Vagina (tissue), 2 donors: ENCODE measurements at regions not wholly inside any gene's neighbourhood (a gene's known extent, or its start where the extent isn't known, plus 50 kb on each side); places are given as distances from the start of the nearest gene placed in this dataset.

Experiments
- DNase-seq, 2 donors: peaks; one replicate each; pipeline ENCODE4 v3.0.0-alpha.2; 2017; ENCODE audit errors: extremely low spot score in 2 of 2
- H3K27ac ChIP-seq: fragments of 200-600 bp; sonication (generic); one replicate; pipeline ENCODE4 v1.5.1; 2019
- H3K27me3 ChIP-seq: fragments of 200-600 bp; sonication (generic); one replicate; pipeline ENCODE4 v1.5.1; 2019
- H3K36me3 ChIP-seq, 2 donors: fragments of 200-600 bp; sonication (generic); one replicate each; pipeline ENCODE4 v1.5.1; 2017 to 2019
- H3K4me1 ChIP-seq: fragments of 200-600 bp; sonication (generic); one replicate; pipeline ENCODE4 v1.5.1; 2019
- H3K4me3 ChIP-seq, 2 donors: fragments of 200-600 bp; sonication (generic); 1 replicate in 1 of 2; 2 replicates in 1 of 2; pipeline ENCODE4 v1.5.1; 2016 to 2019
- H3K9me3 ChIP-seq: fragments of 200-600 bp; sonication (generic); one replicate; pipeline ENCODE4 v1.5.1; 2019
- POLR2A ChIP-seq, 2 donors: fragments of 450-650 bp; IDR thresholded peaks; one replicate each; pipeline ENCODE4 v1.6.1; 2017; ENCODE audit warnings: antibody characterized with exemption in 2 of 2, mild to moderate bottlenecking in 2 of 2, moderate library complexity in 2 of 2
- POLR2AphosphoS5 ChIP-seq, 2 donors: sonication (generic); formaldehyde crosslinking; IDR thresholded peaks; one replicate each; pipeline ENCODE4 v1.9.0; 2017; ENCODE audit warnings: antibody characterized with exemption in 2 of 2, mild to moderate bottlenecking in 2 of 2, low read depth in 1 of 2; ENCODE audit not compliant: insufficient read depth in 1 of 2
- intact Hi-C: fragments of 100-400 bp; cut with DNase I; formaldehyde crosslinking; loops from one replicate; pipeline ENCODE4 v1.15.1; 2023
- TF ChIP-seq, protein P1 (sequence below), 3 experiments: fragments of 450-650 bp in 2 of 3; fragments of 200-600 bp in 1 of 3; sonication (generic) in 1 of 3; IDR thresholded peaks; one replicate each; pipeline ENCODE4 v1.5.1; 2017 to 2019; ENCODE audit warnings: antibody characterized with exemption in 3 of 3, mild to moderate bottlenecking in 2 of 3, moderate library complexity in 2 of 3

DNA sequence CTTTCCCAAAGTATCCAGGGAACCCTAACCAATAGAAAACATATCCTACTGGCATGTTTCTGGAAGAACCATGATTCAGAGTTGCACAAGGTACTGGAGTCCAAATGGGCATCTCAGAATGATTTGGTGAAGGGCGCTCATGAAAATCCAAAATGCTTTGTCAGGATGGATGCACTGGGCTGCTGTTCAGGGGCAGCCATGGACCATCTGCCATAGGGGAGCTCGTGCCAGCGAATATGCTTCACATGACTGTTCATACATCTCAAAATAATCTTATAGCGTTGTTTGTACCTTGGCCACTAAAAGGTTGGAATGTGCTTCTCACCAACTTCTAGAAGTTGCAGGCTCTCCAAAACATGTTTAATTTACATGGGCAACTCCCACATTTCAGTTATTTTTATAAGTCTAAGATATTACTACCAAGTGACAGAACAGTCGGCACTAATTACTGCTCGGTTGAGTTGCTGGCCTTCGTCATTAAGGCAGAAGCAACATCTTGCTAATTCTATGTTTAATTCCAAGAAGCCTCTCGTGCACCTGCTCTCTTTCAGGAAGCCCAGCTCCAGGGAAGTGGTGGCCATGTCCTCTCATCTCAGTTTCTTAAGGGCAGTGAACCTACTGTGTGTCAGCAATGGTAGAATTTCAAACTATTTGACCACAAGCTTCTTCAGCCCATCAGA lies 1497.7 kb downstream of the TBC1D22A start:
- no peaks in the 10 kb centered on the region for H3K27me3 ChIP-seq
- no peaks in the 10 kb centered on the region for H3K36me3 ChIP-seq
- no peaks in the 10 kb centered on the region for H3K9me3 ChIP-seq
- H3K27ac ChIP-seq = no peak overlapping the region
- TF ChIP-seq, protein P1, sequence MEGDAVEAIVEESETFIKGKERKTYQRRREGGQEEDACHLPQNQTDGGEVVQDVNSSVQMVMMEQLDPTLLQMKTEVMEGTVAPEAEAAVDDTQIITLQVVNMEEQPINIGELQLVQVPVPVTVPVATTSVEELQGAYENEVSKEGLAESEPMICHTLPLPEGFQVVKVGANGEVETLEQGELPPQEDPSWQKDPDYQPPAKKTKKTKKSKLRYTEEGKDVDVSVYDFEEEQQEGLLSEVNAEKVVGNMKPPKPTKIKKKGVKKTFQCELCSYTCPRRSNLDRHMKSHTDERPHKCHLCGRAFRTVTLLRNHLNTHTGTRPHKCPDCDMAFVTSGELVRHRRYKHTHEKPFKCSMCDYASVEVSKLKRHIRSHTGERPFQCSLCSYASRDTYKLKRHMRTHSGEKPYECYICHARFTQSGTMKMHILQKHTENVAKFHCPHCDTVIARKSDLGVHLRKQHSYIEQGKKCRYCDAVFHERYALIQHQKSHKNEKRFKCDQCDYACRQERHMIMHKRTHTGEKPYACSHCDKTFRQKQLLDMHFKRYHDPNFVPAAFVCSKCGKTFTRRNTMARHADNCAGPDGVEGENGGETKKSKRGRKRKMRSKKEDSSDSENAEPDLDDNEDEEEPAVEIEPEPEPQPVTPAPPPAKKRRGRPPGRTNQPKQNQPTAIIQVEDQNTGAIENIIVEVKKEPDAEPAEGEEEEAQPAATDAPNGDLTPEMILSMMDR (IDR thresholded peaks at IDR 0.05) = no peak
- intact Hi-C loops = no loop called here
- no peak overlapping the region for H3K4me3 ChIP-seq
- DNase-seq = no peak
- H3K4me1 ChIP-seq = peaks cover 7% of the 10 kb centered on the region

DNA sequence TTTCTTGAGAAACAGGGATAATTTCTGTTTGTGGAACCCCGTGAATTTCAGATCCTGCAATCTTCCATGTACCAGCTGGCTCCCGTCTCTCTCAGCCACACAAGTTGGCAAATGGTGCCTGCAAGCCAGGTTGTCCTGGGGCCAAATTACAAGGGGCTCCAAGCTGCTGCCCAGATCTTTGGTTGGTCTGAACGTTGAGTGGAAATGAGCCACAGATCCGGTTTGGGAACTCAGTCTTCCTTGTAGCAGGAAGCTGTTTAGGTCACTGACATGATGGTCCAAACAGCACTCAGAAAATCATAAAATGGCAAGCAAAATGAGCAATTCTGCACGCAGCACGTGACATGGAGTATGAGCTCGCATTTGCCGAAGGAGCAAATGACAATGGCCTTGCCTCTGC lies 1496.4 kb downstream of the TBC1D22A start:
- Histone ChIP-seq H3K4me1 (peaks cover 20% of the 10 kb centered on the region), H3K27ac (no peak overlapping the region), H3K36me3 (no peaks in the 10 kb centered on the region), H3K9me3 (no peaks in the 10 kb centered on the region), H3K27me3 (no peaks in the 10 kb centered on the region), H3K4me3 (no peak overlapping the region)
- intact Hi-C loops = no loop called here
- DNase-seq = no peak
- TF ChIP-seq, protein P1 (IDR thresholded peaks at IDR 0.05) = no peak
- no peak for TF ChIP-seq POLR2AphosphoS5 (IDR thresholded peaks at IDR 0.05; ENCODE audit: insufficient read depth in 1 of 2, low read depth in 1 of 2)
- no peak for TF ChIP-seq POLR2A (IDR thresholded peaks at IDR 0.05)

DNA sequence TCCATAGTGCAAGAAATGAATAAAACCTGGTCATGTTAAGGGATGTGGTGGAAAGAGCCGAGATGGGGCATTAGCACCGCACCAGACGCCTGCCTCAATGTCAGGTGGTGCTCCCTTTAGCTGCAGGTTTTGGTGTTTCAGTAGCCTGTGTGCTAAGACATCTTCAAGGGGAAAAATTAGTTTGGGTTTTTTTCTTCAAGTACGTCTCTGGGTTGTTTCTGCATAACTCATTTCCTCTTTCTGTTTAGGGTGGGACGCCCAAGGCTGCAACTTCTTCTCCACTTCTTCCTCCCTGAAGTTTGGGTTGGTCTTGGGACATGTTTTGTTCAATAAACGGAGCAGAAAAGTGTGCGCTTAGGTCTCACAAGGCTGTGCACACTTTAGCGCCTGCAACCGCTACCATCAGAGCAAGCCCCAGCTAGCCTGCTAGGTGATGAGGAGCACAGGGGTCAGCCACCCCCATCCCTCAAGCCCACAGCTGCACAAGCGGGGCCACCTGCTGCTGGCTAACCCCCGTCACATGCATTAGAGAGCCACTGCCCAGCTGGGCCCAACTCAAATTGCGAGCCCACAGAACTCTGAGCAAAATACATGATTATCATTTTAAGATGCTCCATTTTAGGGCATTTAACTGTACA lies 1495.7 kb downstream of the TBC1D22A start:
- Histone ChIP-seq H3K27me3 (no peaks in the 10 kb centered on the region), H3K27ac (no peak overlapping the region), H3K4me1 (peaks cover 21% of the 10 kb centered on the region), H3K36me3 (no peaks in the 10 kb centered on the region), H3K4me3 (no peak overlapping the region), H3K9me3 (no peaks in the 10 kb centered on the region)
- intact Hi-C loops = no loop called here
- TF ChIP-seq, protein P1 (IDR thresholded peaks at IDR 0.05) = no peak
- TF ChIP-seq POLR2A (IDR thresholded peaks at IDR 0.05) (no peak), POLR2AphosphoS5 (IDR thresholded peaks at IDR 0.05; ENCODE audit: insufficient read depth in 1 of 2, low read depth in 1 of 2) (no peak)
- no peak for DNase-seq

DNA sequence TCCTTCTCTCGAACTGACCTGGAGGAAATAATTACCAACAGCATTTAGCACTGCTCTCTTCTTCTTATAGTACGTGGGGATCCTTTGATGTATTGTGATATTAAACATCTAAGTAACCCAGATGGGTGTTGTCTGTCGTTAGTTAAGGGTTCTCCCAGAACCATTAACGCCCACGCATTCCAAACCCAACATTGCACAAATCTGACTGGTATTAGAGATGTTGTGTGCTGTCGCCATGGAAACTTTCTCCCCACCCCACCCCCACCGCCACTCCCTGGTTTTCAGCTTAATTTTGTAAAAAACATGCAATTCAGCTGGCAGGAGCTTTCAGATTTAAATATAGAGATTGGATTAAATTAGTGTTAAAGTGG lies 1495.2 kb downstream of the TBC1D22A start:
- H3K9me3 ChIP-seq = no peaks in the 10 kb centered on the region
- no peak for DNase-seq
- no peak overlapping the region for H3K4me3 ChIP-seq
- no peaks in the 10 kb centered on the region for H3K27me3 ChIP-seq
- H3K27ac ChIP-seq = no peak overlapping the region
- intact Hi-C loops = no loop called here
- no peaks in the 10 kb centered on the region for H3K36me3 ChIP-seq
- H3K4me1 ChIP-seq = peaks cover 21% of the 10 kb centered on the region
- TF ChIP-seq, protein P1 (IDR thresholded peaks at IDR 0.05) = no peak
- TF ChIP-seq POLR2A (IDR thresholded peaks at IDR 0.05) (no peak), POLR2AphosphoS5 (IDR thresholded peaks at IDR 0.05; ENCODE audit: insufficient read depth in 1 of 2, low read depth in 1 of 2) (no peak)
